Fibroblast of the aortic adventitia (primary cell): ENCODE measurements at regions not wholly inside any gene's neighbourhood (a gene's known extent, or its start where the extent isn't known, plus 50 kb on each side); places are given as distances from the start of the nearest gene placed in this dataset.
"Not testable (repeated sequence)": the region's sequence is repeated elsewhere in the genome, so short reads cannot be mapped to it uniquely, and the experiment has no call there.

Experiments used
- DNase-seq: peaks from one replicate; pipeline ENCODE4 v3.0.0-alpha.2; 2010; ENCODE audit warnings: low read depth
- H3K4me3 ChIP-seq: 2 replicates; pipeline ENCODE4 v1.5.1; 2011; ENCODE audit warnings: low read depth, mild to moderate bottlenecking, control low read depth, low read length, moderate library complexity
- TF ChIP-seq, protein P1 (sequence below): IDR thresholded peaks from 2 replicates; pipeline ENCODE4 v1.5.1; 2011; ENCODE audit warnings: mild to moderate bottlenecking, low read length, control low read depth, inconsistent platforms; ENCODE audit not compliant: insufficient read depth

DNA sequence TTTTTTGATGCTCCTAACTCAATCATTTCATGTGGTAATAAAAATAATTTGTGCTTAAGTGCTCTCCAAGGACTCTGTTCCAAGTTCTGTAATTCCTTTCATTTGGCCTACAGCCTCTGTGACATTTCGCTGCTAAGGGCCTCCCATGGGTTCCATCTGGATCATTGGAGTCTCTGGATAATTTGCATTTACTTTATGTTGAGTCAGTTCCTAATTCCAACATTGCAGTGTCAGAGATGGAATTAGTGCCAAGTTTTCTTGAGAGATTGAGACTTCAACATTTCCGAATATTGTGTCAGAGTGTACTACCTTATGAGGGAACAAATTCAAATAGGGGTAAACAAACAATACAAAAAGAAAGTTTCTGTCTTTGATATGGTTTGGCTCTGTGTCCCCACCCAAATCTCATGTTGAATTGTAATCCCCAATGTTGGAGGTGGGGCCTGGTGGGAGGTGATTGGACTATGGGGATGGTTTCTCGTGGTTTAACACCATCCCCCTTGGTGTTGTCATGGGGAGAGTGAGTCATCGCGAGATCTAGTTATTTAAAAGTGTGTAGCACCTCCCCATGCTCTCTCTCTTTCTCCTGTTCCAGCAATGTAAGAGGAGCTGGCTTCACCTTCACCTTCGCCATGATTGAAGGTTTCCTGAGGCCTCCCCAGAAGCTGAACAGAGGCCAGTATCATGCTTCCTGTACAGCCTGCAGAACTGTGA lies 244.1 kb upstream of the TBX18 start:
- TF ChIP-seq, protein P1, sequence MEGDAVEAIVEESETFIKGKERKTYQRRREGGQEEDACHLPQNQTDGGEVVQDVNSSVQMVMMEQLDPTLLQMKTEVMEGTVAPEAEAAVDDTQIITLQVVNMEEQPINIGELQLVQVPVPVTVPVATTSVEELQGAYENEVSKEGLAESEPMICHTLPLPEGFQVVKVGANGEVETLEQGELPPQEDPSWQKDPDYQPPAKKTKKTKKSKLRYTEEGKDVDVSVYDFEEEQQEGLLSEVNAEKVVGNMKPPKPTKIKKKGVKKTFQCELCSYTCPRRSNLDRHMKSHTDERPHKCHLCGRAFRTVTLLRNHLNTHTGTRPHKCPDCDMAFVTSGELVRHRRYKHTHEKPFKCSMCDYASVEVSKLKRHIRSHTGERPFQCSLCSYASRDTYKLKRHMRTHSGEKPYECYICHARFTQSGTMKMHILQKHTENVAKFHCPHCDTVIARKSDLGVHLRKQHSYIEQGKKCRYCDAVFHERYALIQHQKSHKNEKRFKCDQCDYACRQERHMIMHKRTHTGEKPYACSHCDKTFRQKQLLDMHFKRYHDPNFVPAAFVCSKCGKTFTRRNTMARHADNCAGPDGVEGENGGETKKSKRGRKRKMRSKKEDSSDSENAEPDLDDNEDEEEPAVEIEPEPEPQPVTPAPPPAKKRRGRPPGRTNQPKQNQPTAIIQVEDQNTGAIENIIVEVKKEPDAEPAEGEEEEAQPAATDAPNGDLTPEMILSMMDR: no peak
- peak; percentile 25 for DNase-seq
- no peak overlapping the region for H3K4me3 ChIP-seq

DNA sequence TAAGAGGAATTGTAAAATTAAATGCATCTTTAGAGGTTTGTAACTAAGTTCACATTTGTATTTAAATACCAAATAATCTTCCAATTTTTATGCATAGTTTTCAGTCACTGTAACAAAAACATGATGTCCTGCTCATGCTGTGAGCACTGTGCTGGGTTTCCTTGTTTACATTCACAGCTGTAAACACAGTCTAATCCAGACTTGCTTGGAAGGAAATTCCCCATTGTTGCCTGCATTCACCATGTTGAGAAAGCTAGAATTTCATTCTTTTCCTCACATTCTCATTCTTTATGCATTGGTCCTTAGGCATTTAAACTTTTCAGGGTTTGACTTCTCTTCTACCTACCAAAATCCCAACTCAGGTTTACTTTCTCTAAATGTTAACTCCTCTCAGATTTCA lies 242.0 kb upstream of the TBX18 start:
- H3K4me3 ChIP-seq: no peak overlapping the region
- TF ChIP-seq, protein P1: no peak
- no peak for DNase-seq

DNA sequence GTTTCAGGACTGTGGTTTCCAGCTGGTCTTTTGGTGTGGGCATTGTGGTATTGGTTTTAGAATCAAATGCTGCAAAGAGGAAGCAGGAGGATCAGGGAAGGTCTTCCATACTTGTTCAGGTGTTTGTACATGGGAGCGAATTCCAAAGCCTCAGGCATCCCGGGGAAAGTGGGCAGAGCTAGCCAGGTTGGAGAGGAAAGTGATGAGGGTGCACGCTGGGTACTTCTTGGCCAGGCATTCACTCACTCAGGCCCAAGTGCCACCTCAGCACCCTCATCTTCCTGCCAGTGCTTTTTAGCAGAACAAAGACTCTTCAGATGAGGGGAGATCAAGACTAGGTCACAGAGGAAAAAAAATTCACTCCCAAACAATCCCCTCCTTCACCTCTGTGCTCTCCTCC lies 241.1 kb upstream of the TBX18 start:
- DNase-seq: no peak
- TF ChIP-seq, protein P1: no peak
- no peak overlapping the region for H3K4me3 ChIP-seq

DNA sequence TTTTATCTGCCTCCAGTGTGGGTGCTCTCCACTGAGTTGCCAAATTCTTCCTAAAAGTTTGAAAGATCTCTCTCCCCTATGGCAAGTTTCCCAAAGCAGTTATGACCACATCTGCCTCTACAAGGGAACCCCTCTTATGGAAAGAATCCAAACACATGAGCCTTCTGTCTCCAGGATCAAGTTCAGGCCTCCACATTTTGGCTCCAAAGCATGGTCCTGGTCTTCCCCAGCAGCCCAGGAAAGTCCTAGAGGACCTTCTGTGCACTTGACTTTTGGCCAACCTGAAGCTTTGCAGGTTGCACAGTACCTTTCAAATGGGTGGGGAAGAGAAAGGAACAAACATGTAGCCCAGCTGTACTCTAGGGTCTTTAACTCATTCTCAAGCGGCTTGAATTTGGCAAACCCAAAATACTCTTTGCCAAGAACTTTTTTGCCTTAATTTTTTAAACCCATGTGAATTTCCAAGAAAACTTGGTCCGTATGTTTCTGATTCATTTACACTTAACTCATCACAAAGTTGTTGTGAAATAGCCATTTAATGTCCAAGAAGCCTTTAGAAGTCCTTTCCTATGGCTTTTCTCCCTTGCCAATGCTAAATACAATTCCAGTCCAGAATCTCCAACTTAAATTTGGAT lies 240.1 kb upstream of the TBX18 start:
- H3K4me3 ChIP-seq: no peak overlapping the region
- TF ChIP-seq, protein P1: no peak
- DNase-seq: peak; percentile 46

DNA sequence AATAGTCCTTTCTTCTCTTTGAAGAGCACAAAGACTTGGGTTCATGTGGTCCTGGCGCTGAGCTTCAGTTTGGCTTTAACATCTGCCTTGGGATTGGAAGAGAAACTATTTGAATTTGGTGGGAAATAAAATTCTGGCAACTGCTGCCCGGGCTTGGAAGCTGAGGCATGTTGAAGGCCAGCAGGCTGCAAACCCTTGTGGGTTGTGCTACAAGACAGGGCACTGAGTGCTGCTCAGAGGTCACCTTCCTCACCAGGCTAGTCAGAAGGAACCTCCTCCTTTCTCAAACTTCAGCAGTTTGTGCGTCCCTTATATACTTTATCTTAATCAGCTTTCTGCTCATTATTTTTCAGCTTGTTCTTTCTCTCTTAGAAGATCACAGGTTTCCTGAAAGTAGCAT lies 238.4 kb upstream of the TBX18 start:
- no peak overlapping the region for H3K4me3 ChIP-seq
- TF ChIP-seq, protein P1: no peak
- no peak for DNase-seq

DNA sequence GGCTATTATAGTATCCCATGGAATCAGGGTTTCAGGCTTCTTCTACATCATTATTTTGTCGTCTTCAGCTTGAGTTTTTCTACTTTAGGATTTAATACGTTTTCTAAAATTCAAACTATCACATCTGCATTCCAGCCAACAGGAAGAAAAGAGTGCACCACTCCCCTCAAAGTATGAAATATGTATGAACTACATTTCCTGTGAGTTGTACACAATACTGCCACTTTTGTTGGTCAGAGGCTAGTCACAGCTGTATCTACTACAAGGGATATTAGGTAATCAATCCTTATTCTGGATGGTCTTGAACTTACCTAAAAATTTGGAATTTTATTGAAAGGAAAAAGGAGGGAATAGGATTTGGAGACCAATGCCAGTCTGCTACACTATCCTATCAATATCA lies 235.6 kb upstream of the TBX18 start:
- no peak for DNase-seq
- TF ChIP-seq, protein P1: no peak
- H3K4me3 ChIP-seq: no peak overlapping the region

DNA sequence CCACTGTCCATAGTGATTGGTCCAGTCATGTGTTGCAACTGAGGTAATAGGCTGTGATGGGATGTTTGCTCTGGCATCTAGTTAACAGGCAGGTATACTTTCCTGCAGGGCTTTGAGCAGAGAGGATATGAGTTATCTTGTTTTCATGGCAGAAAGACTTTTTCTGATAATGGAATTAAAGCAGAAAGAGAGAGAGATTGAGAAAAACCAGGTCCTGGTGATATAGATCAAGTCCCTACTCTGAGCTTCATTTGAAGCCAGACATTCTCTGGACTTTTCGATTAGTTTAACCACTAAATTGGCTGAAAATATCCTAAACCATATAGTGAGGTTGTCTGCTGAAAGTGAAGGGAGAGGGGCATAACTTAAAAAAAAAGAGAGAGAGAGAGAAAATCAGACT lies 233.8 kb upstream of the TBX18 start:
- H3K4me3 ChIP-seq: no peak overlapping the region
- no peak for DNase-seq
- TF ChIP-seq, protein P1: no peak

DNA sequence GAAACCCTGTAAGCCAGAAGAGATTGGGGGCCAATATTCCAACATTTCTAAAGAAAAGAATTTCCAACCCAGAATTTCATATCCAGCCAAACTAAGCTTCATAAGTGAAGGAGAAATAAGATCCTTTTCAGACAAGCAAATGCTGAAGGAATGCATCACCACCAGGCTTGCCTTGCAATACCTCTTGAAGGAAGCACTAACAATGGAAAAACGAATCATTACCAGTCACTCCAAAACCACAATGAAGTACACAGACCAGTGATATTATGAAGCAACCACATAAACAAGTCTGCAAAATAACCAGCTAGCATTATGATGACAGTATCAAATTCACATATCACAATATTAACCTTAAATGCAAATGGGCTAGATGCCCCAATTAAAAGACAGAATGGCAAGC lies 224.4 kb upstream of the TBX18 start:
- H3K4me3 ChIP-seq, DNase-seq: not testable (repeated sequence)

DNA sequence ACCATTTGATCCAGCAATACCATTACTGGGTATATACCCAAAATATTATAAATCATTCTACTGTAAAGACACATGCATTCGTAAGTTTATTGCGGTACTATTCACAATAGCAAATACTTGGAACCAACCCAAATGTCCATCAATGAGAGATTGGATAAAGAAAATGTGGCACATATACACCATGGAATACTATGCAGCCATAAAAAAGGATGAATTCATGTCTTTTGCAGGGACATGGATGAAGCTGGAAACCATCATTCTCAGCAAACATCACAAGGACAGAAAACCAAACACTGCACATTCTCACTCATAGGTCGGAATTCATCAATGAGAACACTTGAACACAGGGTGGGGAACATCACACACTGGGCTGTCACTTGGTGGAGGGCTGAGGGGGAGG lies 221.1 kb upstream of the TBX18 start:
- not testable (repeated sequence) for H3K4me3 ChIP-seq, DNase-seq
